Activated naive CD4-positive, alpha-beta T cell treated with anti-CD3 and anti-CD28 coated beads, Interleukin-2, amount 10 ng/mL, durations not matched to agents 7 days and 5 days (primary cell): ENCODE measurements at regions not wholly inside any gene's neighbourhood (a gene's known extent, or its start where the extent isn't known, plus 50 kb on each side); places are given as distances from the start of the nearest gene placed in this dataset.

Source experiments
- CTCF ChIA-PET: fragments of 350-600 bp; sonication (Branson Sonifier 250); formaldehyde crosslinking; loops from one replicate; lab custom pipeline; 2021; ENCODE audit warnings: antibody characterized with exemption; lab: Charles Lee
- DNase-seq: peaks from one replicate; pipeline ENCODE4 v3.0.0-alpha.2; 2020
- H3K27ac Mint-ChIP-seq: one replicate; pipeline ENCODE4 v1.8.0; 2021; ENCODE audit warnings: mild to moderate bottlenecking, moderate library complexity, mixed read lengths
- H3K27me3 Mint-ChIP-seq: one replicate; pipeline ENCODE4 v1.8.0; 2021; ENCODE audit warnings: mild to moderate bottlenecking, mixed read lengths
- H3K36me3 Mint-ChIP-seq: one replicate; pipeline ENCODE4 v1.8.0; 2021; ENCODE audit warnings: mixed read lengths
- H3K4me1 Mint-ChIP-seq: one replicate; pipeline ENCODE4 v1.8.0; 2021; ENCODE audit warnings: mixed read lengths
- H3K4me3 Mint-ChIP-seq: one replicate; pipeline ENCODE4 v1.8.0; 2021; ENCODE audit warnings: mild to moderate bottlenecking, moderate library complexity, mixed read lengths
- H3K9me3 Mint-ChIP-seq: one replicate; pipeline ENCODE4 v1.8.0; 2021; ENCODE audit warnings: mixed read lengths

DNA sequence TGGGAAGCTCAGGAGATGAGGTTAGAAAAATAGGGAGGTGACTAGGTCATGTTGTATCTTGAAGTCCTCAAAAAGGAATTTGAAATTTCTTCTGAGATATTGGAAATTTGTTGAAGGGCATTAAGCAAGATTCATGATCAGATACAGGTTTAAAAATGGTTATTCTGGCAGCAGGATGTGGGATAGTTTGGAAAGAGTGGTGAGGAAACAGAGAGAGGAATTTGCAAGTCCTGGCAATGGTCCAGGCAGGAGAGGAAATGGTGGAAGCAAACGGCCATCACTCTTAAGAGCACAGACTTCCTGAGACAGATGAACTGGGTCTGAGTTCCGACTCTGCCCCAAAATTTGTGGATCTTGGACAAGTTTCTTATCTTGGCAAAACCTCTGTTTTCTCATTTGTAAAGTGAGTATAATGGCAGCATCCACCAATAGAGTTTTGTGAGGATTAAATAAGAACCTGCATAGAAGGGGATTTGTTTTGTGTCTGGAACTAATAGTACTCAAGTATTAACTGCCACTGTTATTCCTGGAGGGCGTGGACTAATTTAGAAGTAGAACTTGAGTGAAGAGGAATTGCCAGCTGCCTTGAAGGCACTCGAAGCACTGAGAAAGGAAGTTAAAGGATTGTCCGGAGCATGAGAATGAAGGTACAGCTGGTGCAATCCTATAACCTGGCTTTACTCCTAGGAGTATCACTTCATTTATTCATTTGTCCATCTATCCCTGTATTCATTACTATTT lies 99.6 kb downstream of the CCNA1 start:
- no peak for DNase-seq
- no peaks in the 10 kb centered on the region for H3K36me3 Mint-ChIP-seq
- H3K27me3 Mint-ChIP-seq: no peaks in the 10 kb centered on the region
- H3K27ac Mint-ChIP-seq: no peak overlapping the region
- H3K9me3 Mint-ChIP-seq: no peaks in the 10 kb centered on the region
- no peak overlapping the region for H3K4me3 Mint-ChIP-seq
- CTCF ChIA-PET: no interaction called here
- no peaks in the 10 kb centered on the region for H3K4me1 Mint-ChIP-seq

DNA sequence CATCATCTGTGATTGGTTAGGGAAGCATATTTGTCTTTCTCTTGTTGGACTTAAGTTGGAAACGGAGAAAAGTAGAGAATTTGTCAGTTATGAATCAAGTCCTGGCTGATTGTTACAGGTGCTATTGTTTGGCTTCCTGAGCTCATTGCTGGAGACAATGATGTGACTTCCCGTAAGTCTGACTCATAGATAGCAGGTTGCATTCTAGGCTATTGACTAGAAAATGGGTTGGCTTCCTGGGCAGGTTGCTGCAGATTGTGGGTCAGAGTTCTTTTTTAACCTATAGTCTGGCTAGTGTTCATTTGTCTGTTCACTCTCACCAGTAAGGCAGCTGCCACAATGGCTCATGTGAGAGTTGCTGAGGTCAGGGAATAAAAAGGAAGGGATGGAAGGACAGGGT lies 101.5 kb downstream of the CCNA1 start:
- Mint-ChIP-seq H3K9me3 (no peaks in the 10 kb centered on the region), H3K27me3 (no peaks in the 10 kb centered on the region), H3K4me1 (no peaks in the 10 kb centered on the region), H3K36me3 (no peaks in the 10 kb centered on the region), H3K4me3 (no peak overlapping the region), H3K27ac (no peak overlapping the region)
- CTCF ChIA-PET: no interaction called here
- no peak for DNase-seq

GRCh38 chr13:36536546-36536945 lies 104.3 kb downstream of the CCNA1 start:
- Mint-ChIP-seq H3K36me3 (no peaks in the 10 kb centered on the region), H3K27ac (no peak overlapping the region), H3K9me3 (no peaks in the 10 kb centered on the region), H3K4me3 (no peak overlapping the region), H3K4me1 (no peaks in the 10 kb centered on the region), H3K27me3 (no peaks in the 10 kb centered on the region)
- no peak for DNase-seq
- CTCF ChIA-PET: no interaction called here

GRCh38 chr13:36543671-36544070 lies 111.4 kb downstream of the CCNA1 start:
- Mint-ChIP-seq H3K4me1 (no peaks in the 10 kb centered on the region), H3K27me3 (no peaks in the 10 kb centered on the region), H3K36me3 (no peaks in the 10 kb centered on the region), H3K4me3 (no peak overlapping the region), H3K9me3 (no peaks in the 10 kb centered on the region), H3K27ac (no peak overlapping the region)
- CTCF ChIA-PET: no interaction called here
- DNase-seq: no peak

DNA sequence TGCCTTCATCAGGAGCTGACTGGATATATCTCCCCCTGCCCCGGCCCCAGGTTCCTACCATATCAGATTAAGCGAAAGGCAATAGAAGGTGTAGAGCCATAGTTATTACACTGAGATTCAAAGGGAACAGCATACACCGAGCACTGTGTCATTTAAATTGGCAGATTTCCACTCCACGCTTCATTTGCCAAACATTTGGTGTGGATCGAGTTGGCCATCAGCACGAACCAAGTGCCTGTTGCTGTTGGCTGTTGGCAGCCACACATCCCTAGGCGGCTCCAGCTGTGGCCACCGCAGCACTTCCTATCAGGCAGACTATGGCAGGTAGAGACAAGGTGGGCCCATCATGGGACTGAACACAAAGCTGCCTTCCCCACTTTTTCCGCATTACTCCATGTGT lies 115.8 kb downstream of the CCNA1 start:
- no peak overlapping the region for H3K27ac Mint-ChIP-seq
- H3K9me3 Mint-ChIP-seq: no peaks in the 10 kb centered on the region
- no peaks in the 10 kb centered on the region for H3K27me3 Mint-ChIP-seq
- CTCF ChIA-PET: interaction anchor here (0.7 kb wide), 1 partner anchor 128 kb away, joined by 3 read pairs; no protein-coding TSS in a partner anchor
- no peak for DNase-seq
- H3K4me3 Mint-ChIP-seq: no peak overlapping the region
- H3K4me1 Mint-ChIP-seq: no peaks in the 10 kb centered on the region
- H3K36me3 Mint-ChIP-seq: no peaks in the 10 kb centered on the region

DNA sequence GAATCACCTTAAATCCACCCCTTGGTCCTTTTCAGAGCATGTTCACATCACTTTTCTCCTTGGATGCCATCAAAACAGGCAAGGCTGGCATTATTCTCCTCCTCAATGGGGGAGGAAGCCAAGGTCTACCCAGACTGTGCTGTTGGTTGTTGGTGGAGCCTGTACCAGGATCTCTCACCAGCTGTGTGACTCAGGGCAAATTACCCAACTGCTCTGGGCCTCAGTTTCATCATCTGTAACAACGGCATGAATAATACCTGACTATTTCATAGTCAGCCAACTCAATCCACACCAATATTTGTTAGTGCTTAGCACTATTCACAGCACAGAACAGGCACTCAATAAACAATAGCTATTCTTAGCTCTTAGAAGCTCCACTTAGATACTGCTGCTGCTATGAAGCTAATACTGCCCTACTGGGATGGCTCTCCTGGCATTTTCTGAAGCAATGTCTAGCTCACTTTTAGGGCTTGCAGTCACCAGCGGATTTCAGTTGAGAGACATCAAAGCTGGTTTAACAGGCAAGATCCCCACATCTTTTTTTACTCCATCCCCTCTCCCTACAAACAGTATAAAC lies 116.9 kb downstream of the CCNA1 start:
- no peaks in the 10 kb centered on the region for H3K27me3 Mint-ChIP-seq
- CTCF ChIA-PET: no interaction called here

GRCh38 chr13:36549755-36550154 lies 117.5 kb downstream of the CCNA1 start:
- Mint-ChIP-seq H3K36me3 (no peaks in the 10 kb centered on the region), H3K4me3 (no peak overlapping the region), H3K4me1 (no peaks in the 10 kb centered on the region), H3K9me3 (no peaks in the 10 kb centered on the region), H3K27me3 (no peaks in the 10 kb centered on the region), H3K27ac (no peak overlapping the region)
- DNase-seq: no peak
- CTCF ChIA-PET: no interaction called here

More for the DNA sequence above, 116.9 kb downstream of the CCNA1 start:
- H3K4me3 Mint-ChIP-seq: no peak overlapping the region
- H3K36me3 Mint-ChIP-seq: no peaks in the 10 kb centered on the region
- no peak for DNase-seq
- no peaks in the 10 kb centered on the region for H3K9me3 Mint-ChIP-seq
- no peak overlapping the region for H3K27ac Mint-ChIP-seq
- H3K4me1 Mint-ChIP-seq: no peaks in the 10 kb centered on the region

DNA sequence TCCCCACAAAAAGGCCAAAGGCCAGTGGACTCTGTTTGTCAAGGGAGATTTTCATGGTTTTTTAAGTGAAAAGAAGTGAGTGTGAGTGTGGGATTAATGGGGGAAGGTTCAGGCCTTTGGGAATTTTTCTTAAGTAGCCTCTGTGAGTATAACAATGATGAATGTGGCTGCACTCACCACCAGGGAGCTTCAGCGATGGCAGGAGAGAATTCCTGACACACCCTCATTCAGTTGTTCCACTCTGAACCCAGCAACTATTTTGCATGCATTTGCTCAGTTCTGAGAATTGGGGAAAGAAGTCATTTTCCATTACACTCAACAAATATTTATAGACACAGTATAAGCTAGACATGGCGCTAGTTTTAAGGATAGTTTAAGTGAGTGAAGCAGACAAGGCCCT lies 117.9 kb downstream of the CCNA1 start:
- CTCF ChIA-PET: no interaction called here
- no peaks in the 10 kb centered on the region for H3K4me1 Mint-ChIP-seq
- H3K36me3 Mint-ChIP-seq: no peaks in the 10 kb centered on the region
- no peak overlapping the region for H3K27ac Mint-ChIP-seq
- no peak overlapping the region for H3K4me3 Mint-ChIP-seq
- H3K9me3 Mint-ChIP-seq: no peaks in the 10 kb centered on the region
- no peaks in the 10 kb centered on the region for H3K27me3 Mint-ChIP-seq
- no peak for DNase-seq

DNA sequence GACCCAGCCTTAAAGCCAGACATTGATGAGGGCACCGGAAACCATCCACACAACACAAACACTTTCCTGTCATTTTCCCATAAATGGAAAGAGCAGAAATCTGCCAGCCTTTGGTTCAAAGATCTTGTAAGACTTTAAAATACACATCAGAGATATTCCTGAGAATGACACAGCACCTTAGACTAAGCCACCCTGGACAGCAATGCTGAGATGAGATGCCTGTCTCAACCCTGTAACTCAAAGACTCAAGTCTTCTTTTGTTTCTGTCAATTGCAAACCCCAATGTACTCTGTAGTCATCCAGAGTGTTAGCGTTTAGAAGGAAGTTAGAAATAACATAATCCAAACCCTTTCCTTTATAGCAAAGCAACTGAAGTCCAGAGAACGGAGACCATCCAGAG lies 119.2 kb downstream of the CCNA1 start:
- DNase-seq: no peak
- Mint-ChIP-seq H3K27me3 (no peaks in the 10 kb centered on the region), H3K4me3 (no peak overlapping the region), H3K27ac (no peak overlapping the region), H3K4me1 (no peaks in the 10 kb centered on the region), H3K36me3 (no peaks in the 10 kb centered on the region), H3K9me3 (no peaks in the 10 kb centered on the region)
- CTCF ChIA-PET: no interaction called here

GRCh38 chr13:36552334-36552733 lies 120.0 kb downstream of the CCNA1 start:
- Mint-ChIP-seq H3K27me3 (no peaks in the 10 kb centered on the region), H3K9me3 (no peaks in the 10 kb centered on the region), H3K27ac (no peak overlapping the region), H3K4me3 (no peak overlapping the region), H3K4me1 (no peaks in the 10 kb centered on the region), H3K36me3 (no peaks in the 10 kb centered on the region)
- CTCF ChIA-PET: no interaction called here
- no peak for DNase-seq

DNA sequence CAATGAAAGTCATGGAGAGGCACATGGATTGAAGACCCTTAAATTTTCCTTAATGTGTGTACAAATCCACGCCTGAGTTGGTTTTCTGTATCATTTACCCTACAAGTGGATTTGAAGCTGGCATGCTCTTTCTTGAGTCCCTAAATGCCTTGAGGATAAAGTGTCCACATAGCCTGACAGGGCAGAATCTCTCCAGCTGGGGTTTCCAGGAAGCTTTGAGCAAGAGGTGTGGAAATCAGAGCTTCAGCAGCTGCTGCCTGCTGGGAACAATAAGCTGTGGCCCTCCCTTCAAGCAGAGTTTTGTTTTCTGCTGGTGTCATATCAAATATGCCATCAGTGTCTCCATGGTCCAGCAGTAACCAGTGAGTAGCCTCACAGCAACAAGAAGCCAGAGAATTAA lies 120.3 kb upstream of the SERTM1 start:
- no peak for DNase-seq
- H3K4me1 Mint-ChIP-seq: no peaks in the 10 kb centered on the region
- H3K27me3 Mint-ChIP-seq: no peaks in the 10 kb centered on the region
- H3K27ac Mint-ChIP-seq: no peak overlapping the region
- H3K36me3 Mint-ChIP-seq: no peaks in the 10 kb centered on the region
- no peak overlapping the region for H3K4me3 Mint-ChIP-seq
- CTCF ChIA-PET: interaction anchor here (0.6 kb wide), 1 partner anchor 263 kb away, joined by 3 read pairs; no protein-coding TSS in a partner anchor
- no peaks in the 10 kb centered on the region for H3K9me3 Mint-ChIP-seq

- H3K9me3 Mint-ChIP-seq: no peaks in the 10 kb centered on the region
- no peaks in the 10 kb centered on the region for H3K27me3 Mint-ChIP-seq
- no peak overlapping the region for H3K27ac Mint-ChIP-seq
- no peaks in the 10 kb centered on the region for H3K36me3 Mint-ChIP-seq
- CTCF ChIA-PET: no interaction called here
- DNase-seq: no peak
- no peaks in the 10 kb centered on the region for H3K4me1 Mint-ChIP-seq
- no peak overlapping the region for H3K4me3 Mint-ChIP-seq
These were observed 118.5 kb upstream of the SERTM1 start for GRCh38 chr13:36555151-36555986.

DNA sequence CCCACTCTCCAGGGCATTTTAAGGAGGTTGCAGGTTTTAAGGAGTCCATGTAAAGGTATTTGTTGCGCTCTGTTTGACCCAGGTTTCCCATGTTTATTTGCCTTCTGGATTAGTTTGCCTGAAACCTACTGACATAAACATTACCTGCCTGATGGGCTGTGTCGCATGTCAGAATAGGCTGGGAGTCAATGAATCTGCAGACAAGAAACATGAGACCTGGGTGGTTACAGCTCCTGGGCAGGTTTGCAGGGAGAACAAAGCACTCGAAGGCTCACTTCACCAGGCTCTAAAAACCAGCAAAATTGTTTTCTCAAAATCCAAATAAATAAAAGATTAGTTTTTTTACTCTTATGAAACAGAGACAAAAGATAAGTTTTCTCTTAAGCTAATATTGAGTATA lies 114.4 kb upstream of the SERTM1 start:
- CTCF ChIA-PET: no interaction called here
- H3K9me3 Mint-ChIP-seq: no peaks in the 10 kb centered on the region
- H3K4me3 Mint-ChIP-seq: no peak overlapping the region
- no peaks in the 10 kb centered on the region for H3K4me1 Mint-ChIP-seq
- DNase-seq: no peak
- H3K27ac Mint-ChIP-seq: no peak overlapping the region
- no peaks in the 10 kb centered on the region for H3K36me3 Mint-ChIP-seq
- H3K27me3 Mint-ChIP-seq: no peaks in the 10 kb centered on the region

DNA sequence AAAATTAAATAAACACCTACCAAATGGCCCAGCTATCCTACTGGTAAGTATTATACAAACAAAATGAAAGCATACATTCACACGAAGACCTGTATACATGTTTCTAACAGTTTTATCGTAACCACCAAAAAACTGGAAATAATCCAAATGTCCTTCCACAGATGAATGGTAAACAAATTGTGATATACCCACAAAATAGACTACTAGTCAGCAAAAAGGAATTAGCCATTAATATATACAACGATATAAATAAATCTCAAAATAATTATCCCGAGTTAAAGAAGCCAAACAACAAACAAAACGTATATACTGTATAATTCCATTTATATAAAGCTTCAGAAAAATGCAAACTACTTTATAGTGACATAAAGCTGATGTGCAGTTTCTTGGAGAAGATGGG lies 106.3 kb upstream of the SERTM1 start:
- CTCF ChIA-PET: no interaction called here
- no peak for DNase-seq
- H3K4me1 Mint-ChIP-seq: no peaks in the 10 kb centered on the region
- no peak overlapping the region for H3K27ac Mint-ChIP-seq
- H3K4me3 Mint-ChIP-seq: no peak overlapping the region
- no peaks in the 10 kb centered on the region for H3K36me3 Mint-ChIP-seq
- H3K27me3 Mint-ChIP-seq: no peaks in the 10 kb centered on the region
- no peaks in the 10 kb centered on the region for H3K9me3 Mint-ChIP-seq

GRCh38 chr13:36570489-36570888 lies 103.3 kb upstream of the SERTM1 start:
- Mint-ChIP-seq H3K4me1 (no peaks in the 10 kb centered on the region), H3K27me3 (no peaks in the 10 kb centered on the region), H3K4me3 (no peak overlapping the region), H3K36me3 (no peaks in the 10 kb centered on the region), H3K27ac (no peak overlapping the region), H3K9me3 (no peaks in the 10 kb centered on the region)
- CTCF ChIA-PET: no interaction called here
- no peak for DNase-seq
